AG08395 (cell line): ENCODE measurements at regions not wholly inside any gene's neighbourhood (a gene's known extent, or its start where the extent isn't known, plus 50 kb on each side); places are given as distances from the start of the nearest gene placed in this dataset.

Experiments used
- DNase-seq: peaks from one replicate; pipeline ENCODE4 v3.0.0; 2012; ENCODE audit warnings: mixed read lengths, low spot score

DNA sequence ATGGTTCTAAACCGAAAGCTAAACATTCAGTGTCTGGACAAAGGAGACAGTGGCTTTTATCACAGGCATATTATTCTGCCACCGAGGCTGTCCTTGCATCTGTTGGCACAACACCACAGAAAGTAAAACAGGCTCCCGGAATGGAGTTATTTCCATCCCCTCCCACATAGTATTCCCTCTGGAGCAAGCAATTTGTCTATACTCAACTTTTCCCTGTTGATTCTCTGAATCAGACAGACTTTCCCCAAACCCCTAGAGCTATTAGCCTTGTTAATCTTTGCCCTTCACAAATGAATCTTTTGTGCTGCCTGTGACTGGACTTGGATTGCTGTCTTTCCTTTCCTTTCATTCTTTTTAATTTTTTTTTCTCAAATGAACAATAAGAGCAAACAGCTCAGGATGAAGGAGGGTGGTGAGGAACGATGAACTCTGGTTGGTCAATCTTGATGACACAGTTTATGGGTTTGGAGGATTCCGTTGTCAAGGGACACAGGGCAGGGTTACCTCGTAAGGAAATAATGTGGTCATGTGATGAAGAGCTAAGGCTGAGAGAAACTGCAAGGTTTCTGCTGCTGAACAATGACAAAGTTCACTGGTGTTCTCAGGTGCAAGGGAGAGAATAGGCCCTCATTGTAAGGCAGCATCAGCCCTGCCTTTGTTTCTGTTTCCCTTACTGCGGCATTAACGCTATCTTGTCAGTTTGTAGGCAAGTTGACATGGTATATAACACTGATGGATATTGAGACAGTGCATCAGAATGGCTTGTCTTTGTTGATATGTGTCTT is 275.0 kb upstream of the BMP2 start:
- no peak for DNase-seq

DNA sequence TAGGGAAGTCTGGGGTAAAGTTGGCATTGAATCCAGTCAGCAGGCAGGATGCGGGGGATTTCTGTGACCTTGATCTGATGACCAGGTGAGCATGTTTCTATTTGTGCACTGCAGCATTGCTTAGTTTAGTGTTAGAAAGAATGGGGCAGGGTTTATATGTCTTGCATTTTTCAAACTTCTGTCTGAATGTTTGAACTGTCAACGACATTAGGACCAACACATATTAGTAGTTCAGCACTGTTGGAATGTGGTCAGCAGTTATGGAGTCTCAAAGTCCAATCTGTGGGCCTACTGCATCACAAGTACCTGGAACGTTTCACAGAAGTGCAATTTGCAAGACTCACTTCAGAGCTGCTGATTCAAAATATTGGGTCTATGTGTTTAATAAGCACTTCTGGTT is 276.6 kb upstream of the BMP2 start:
- no peak for DNase-seq

DNA sequence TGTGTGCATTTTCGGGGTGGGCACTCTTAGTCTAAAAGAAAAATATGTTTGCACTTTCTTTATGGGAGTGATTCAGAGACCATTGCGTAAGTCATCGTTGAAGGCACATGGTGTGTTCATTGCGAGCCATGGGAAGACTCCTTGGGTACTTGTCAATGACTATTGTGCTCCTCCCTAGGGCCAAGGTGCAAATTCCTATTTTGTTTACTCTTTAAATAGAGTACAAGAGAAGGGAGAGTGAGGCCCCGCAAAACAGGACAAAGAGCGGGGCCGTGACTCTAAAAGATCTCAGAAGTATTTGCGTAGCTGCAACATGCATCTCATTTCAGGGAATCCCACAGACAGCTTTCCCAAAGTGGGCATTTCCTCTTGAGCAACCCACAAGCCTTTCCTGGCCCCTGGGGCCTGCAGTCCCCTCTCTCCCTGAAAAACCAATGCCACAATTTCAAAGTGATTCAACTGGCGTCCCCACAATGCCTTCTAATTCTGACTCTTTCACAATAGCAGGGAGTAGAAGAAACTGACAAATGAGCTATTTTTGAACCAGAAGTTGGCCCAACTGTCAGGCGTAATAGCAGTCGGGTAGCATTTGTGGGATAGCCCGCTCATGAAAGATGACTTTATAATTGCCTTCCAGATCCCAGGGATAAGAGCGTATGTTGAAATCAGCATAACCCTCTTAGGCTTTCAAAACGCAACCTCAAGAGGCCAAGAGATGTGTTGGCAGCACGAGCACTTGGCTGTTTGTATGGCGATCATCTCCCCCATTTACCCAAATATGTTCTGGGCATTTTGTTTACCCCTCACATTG is 277.9 kb upstream of the BMP2 start:
- peak; percentile 3 for DNase-seq

DNA sequence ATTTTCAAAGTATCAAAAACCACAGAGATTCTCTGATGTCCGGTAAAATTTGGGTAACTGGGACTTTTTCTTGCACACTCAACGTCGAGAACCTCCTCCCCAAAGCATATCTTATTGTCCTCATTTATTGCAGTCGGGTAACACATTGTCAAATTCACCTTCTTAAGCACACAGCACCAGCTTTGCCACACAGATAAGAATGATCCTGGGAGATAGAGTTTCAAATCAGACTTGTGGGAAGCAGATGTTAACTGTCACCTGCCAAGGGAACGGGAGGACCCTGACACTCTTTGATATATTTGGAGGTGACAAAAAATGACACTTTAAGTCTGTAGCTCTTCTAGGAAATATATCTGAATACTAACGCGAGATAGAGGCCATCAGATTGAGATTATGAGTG is 282.1 kb upstream of the BMP2 start:
- no peak for DNase-seq

DNA sequence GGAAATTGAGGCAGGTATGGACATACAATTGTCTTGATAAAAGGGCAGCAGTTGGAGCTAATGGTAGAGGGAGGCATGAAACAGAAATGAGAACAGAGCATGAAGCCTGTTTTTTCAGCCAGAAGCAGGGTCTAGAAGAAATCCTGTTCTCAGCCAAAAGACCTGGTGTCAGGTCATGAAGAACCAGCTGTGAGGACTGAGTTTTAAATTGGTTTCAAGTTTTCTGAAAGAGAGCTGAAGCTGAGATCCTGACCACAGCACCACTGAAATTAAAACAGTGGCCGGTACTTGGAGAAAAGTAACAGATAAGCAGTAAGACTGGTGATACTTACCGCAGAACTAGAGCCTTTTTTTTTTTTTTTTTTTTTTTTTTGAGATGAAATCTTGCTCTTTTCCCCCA is 283.8 kb upstream of the BMP2 start:
- DNase-seq = no peak

DNA sequence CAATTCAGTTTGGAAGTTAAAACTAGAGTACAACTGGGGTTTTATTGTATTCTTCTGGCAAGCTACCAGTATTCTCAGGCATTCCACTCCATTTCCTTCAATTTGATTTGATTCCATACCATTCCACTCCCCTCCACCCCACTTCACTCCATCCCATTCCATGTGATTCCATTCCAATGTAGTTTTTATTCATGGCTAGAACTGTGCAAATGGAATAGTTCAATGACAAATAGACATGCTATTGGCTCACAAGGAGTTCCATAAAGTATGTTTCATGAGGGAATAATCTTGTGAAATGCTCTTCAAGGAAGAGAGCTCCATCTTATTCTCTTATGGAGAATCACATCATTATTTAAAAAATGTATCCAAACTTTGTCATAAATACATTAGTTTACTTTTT is 285.0 kb upstream of the BMP2 start:
- no peak for DNase-seq

DNA sequence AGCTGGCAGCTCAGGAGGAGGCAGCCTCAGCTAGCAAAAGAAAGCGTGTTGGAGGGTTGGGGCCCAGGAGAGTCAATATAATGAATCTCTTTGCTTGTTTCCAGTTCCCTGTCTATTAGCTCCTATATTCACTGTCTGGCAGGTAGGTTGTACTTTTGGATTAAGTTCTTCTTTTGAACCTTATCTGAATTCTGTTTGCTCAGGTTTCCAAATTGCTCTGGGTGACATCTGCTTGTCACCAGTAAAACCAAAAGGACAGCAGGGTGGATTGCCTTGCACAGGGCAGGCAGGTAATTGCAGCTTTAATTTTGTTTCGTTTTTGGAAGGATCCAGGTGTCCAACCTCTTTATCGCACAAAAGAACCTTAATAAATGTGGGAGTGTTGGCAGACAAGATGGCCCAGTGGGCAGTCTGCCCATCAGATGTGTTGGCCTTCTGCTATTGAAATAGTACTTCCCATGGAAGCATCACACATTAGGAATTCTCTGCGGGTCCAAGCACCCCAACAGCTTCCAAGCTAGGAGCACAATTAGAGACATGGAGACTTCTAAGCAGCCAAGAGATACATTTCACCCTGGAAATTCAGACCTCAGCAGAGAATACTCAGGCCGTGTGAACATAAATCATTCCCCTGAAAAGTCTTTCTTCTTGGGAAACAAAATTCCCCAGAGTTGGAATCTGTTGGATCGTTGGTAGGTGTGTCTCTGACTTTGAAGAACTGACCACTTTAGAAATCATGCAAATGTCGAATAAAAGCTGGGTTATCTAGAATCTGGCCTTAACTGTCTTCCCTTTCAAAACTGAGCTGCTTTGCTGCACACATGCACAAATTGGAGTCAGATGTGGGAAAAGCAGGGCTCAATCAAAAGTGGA is 286.9 kb upstream of the BMP2 start:
- DNase-seq = no peak

DNA sequence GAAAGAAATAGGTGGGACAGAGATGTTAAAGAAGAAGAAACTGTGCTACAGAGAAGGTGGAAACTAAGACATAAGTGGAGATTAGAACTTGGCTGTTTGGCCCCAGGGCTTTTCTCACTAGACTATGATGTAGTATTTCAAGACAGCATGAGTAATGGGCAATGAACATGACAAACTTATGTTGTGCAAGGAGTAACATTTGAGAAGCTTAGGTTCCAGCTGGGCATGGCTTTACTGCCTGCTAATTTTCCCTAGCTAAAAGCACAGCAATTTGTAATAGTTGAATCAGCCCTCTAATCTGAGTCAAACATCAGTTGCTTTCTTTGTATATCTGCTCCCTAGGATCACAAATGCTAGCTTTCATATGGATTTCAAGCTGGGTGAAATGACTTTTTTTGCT is 294.3 kb upstream of the BMP2 start:
- no peak for DNase-seq

DNA sequence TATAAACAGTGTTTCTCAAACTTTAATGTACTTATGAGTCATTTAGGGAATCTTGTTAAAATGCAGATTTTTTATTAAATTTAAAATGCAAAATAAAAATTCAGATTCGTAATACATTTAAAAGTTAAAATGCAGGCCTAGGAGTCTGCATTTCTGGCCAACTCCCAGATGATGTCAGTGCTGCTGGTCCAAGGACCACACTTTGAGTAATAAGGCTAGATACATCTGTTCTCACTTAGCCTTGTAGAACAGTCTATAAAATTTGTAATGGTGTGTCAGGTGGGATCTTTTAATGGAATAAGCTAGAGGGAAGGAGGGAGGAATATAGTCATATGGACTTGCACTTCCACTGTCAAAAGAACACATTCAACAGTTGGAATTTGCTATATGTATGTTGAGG is 295.6 kb upstream of the BMP2 start:
- no peak for DNase-seq

DNA sequence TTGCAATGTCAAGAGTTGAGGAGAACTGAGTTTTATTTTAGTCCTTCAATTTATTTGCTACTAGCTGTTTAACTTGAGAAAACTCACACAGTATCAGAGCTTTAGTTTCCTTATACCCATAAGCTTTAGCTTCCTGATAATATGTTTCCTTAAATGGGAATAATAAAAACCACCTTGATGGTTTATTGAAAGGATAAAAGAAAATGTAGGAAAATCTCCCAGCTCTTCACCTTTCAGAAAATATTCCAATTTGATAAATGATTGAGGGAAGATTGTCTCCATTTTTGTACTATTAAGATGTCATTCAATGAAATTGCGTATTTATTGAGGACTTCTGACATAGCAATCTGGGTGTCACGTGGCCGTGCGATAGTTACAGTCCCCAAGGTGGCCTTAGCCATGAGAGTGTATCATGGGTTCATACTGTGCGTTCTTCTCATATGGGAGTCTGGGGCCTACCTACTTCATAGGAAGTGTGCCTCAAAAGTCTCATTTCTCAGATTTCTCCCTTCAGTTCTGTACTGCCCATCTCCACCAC is 296.3 kb upstream of the BMP2 start:
- no peak for DNase-seq

DNA sequence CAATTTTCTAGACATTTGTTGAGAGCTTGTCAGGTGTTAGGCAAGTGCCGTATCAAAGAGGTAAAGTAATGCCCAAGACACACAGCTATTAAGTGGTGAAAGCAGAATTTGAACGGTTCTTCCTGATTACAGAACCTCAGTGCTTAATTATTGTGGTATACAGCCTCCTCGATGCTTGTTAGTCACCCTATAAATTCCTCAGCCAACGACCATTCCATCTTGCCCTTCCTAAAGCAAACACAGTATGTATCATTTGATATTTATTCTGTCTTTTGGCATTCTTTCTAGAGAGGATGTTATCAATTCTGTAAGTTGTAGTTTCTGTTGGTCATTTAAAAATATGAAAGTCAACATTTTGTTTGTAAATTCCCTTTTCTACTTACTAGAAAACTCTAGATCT is 297.8 kb upstream of the BMP2 start:
- DNase-seq = no peak

DNA sequence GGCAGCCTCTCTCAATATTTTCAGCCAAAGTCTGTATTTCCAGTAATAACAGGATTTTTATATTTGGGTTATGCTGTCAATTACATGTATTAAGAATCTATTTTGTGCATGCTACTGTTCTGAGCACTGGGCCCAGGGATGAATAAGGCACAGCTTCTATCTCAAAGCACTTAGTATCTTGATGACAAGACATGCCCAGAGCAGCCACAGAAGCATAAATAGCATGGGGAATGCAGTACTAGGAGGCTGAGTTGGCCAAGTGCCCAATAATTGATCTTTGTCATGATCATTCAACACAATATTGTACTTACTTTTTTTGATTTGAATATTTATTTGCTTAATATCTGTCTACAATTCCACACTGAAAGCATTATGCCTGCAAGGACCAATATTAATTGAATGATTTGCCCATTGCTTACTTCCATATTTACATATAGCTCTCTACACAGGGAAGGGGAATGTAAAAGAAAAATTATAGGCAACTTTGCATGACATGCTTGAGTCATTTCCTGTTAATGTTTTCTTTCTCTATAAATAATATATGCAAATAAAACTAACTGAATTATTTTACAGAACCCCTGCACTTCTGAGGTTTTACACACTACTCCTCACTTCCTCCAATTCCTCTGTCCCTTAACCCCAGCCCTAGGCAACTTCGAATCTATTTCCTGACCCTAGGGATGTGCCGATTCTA is 298.9 kb upstream of the BMP2 start:
- DNase-seq = no peak

DNA sequence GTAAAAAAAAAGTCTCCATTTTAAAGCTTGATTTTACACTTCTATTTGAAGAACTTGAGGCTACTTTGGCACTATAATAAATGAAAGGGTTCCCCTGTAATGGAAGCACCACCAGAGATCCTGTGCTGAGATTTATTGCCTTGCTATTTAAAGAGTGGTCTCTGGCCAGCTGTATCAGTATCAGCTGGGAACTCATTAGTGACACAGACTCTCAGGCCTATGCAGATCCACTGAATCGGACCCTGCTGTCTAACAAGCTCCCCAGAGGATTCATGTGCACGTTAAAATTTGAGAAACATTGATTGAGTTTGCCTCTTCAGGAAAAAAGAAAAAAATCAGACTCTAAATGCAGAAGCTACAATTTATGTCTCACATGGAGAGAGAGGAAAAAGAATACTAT is 299.9 kb upstream of the BMP2 start:
- DNase-seq = no peak

DNA sequence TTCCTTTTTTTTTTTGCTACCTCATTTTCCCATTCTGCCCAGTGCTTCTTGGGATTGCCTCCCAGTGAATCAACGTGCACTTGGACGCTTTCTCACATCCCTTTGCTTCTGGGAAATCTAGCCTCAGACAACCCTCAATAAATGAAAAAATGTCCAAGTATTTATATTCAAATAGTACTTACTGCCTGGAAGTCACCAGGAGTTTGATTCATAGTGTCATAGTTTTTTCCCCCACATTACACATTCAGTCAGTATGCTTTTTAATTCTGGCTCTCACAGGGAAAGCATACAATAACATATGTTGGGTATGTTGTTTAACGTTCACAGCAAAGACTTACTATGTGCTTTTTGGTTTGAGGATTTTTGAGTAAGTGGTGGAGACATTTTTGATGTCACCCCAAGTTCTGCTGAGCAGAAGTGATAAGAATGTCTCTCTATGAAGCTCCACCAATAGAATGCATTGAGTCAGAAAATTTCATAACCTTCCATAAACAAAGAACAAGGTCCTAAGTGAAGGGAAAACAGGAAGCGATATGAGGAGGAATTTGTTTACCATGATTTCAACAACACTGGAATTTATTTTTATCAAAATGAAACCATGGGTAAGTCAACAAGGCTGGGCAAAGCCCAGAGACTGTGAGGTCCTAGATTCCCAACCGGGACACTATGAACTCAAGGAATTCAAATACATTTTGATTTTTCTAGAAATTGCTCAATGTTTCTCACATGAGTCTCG is 301.2 kb upstream of the BMP2 start:
- DNase-seq = no peak

DNA sequence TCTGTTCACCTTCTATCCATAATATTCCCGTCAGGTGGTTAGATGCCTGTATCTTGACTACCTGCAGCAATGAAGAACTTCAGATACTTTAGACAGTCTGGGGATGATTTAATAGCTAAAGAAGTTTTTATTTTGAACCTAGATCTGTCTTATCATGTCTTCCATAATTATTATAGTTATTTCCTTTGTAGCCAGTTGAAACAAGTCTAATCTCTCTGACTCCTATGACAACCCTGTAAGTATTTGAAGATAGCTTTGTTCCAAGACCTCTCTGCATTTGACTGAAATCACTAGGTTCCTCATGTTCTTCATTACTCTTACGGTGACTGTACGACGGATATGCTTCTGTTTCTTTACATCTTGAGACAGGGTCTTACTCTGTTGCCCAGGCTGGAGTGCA is 316.6 kb upstream of the BMP2 start:
- no peak for DNase-seq

DNA sequence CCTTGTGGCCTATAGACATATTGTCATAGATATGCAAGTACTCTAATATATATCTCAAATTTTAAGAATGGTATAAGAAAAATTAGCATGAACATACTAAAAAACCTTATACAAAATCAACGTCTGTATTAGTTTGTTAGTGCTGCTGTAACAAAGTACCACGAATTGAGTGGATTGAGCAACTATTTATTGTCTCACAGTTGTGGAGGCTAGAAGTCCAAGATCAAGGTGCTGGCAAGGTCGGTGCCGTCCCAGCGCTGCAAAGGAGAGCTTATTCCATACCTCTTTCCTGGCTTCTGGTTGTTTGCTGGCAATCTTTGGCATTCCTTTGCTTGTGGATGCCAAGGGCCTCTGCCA is 317.6 kb upstream of the FERMT1 start:
- DNase-seq = no peak

DNA sequence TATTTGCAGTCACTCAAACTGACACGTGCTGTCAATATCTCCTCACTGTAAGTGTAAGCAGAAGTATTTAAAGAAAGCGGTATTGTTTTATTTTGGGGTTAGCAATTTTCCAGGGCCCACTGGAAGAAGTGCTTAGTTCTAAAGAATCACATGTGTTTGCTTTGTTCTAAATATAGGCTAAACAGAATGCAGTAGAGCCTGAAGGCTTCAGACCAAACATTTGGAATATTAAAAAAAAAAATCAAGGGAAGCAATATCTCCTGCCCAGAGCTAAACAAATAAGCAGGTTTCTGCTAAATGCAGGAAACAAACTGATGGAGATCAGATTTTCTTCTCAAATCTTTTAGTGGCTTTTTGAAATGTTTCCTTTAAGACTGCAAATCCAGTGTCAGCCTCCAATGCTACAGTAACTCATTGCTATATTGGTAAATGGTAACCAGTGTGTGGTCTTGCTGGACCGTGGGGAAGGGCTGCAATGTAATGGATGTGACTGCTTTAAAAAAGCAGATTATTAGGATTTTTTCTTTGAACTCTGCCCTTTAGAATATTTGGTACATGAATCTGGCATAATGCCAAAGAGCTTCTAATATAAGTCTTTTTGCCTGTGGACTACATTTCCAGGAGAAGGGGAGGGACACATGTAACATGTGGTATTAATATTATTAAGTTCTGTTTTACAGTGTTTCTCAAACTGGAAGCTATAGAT is 317.1 kb upstream of the FERMT1 start:
- DNase-seq = no peak

DNA sequence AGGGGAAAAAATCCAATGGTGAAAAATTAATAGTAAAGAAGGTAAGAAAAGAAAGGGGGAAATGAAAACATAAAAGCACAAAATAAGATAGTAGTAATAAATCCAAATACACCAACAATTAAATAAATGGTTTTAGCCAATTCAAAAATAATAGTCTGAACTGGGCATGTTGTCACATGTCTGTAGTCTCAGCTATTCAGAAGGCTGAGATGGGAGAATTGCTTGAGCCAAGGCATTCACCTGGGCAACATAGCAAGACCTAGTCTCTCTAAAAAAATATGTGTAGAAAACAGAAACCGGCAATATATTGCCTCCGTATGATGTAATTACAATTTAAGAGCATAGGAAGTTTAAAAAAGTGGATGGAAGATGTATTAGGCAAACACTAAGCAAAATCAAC is 311.3 kb upstream of the FERMT1 start:
- no peak for DNase-seq

DNA sequence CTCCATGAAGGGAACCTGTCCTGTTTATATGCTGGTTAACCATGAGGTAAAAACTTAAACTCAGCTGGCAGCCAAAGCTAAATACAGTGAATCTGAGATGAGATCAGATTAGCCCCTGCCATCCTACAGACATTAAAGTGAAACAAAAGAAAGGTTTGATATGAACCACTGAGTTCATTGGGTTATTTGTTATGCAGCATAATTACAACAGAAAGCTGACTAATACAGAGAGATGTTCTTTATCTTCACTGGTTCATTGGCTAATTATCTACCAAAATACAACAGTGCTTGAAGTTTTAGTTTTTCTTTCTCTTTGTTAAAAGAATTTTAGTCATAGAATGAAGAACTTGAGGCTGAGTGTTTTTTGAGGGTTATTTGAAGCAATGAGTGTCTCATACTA is 307.6 kb upstream of the FERMT1 start:
- no peak for DNase-seq

DNA sequence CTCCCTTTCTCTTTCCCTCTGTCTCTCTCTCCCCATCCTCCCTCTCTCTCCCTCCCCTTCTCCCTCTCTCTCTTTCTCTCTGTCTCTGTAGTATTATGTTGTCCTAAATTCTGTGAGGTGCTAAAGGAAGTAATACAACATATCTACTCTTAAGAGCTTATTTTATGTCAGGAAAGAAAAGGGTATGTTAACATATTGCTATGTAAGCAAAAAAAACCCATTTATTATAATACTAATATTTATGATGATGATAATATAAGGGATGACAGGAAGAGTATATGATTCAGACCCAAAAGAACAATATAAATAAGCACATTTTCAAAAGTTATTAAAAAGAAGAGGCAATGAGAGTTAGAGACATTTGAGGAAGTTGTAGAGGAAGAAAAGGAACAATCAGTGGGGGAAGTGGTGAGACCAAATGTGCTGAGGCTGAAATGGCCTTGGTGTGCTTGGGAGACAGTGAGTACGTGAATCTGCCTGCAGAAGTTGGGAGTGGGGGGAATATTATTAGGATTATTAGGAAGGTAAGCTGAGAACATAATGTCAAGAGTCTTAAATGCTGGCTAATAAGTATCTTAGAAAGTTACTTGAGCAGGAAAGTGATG is 303.6 kb upstream of the FERMT1 start:
- DNase-seq = no peak
